ENCODE measurements at regions not wholly inside any gene's neighbourhood (a gene's known extent, or its start where the extent isn't known, plus 50 kb on each side); places are given as distances from the start of the nearest gene placed in this dataset.

DNA sequence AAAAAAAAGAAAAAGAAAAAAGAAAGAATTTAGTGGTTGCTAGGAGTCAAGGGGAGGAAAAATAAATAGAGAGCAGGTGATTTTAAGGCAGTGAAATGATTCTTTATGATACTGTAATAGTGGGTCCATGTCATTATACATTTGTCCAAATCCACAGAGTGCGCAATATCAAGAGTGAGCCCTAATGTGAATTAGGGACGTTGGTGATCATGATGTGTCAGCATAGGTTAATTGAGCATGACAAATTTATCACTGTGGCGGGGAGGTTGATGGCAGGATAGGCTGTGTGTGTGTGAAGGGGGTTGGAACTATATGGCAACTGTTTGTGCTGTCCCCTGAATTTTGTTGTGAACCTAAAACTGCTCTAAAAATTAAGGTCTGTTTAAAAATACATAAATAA is 357.8 kb downstream of the ICE1 start:
- TF ChIP-seq, protein P1, sequence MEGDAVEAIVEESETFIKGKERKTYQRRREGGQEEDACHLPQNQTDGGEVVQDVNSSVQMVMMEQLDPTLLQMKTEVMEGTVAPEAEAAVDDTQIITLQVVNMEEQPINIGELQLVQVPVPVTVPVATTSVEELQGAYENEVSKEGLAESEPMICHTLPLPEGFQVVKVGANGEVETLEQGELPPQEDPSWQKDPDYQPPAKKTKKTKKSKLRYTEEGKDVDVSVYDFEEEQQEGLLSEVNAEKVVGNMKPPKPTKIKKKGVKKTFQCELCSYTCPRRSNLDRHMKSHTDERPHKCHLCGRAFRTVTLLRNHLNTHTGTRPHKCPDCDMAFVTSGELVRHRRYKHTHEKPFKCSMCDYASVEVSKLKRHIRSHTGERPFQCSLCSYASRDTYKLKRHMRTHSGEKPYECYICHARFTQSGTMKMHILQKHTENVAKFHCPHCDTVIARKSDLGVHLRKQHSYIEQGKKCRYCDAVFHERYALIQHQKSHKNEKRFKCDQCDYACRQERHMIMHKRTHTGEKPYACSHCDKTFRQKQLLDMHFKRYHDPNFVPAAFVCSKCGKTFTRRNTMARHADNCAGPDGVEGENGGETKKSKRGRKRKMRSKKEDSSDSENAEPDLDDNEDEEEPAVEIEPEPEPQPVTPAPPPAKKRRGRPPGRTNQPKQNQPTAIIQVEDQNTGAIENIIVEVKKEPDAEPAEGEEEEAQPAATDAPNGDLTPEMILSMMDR (IDR thresholded peaks at IDR 0.05; ENCODE audit: extremely low read depth in 1 of 2, insufficient read depth in 1 of 2, low read depth in 1 of 2, low read length in 2 of 2), result no peak
- TF ChIP-seq POLR2A (IDR thresholded peaks at IDR 0.05; ENCODE audit: low read depth, low read length) (no peak), MYC (IDR thresholded peaks at IDR 0.05; ENCODE audit: low read depth, low read length) (no peak)
- TF ChIP-seq, protein P2, sequence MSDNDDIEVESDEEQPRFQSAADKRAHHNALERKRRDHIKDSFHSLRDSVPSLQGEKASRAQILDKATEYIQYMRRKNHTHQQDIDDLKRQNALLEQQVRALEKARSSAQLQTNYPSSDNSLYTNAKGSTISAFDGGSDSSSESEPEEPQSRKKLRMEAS (IDR thresholded peaks at IDR 0.05; ENCODE audit: insufficient read depth, insufficient read length), result no peak
